HG02852 (cell line): ENCODE measurements at regions not wholly inside any gene's neighbourhood (a gene's known extent, or its start where the extent isn't known, plus 50 kb on each side); places are given as distances from the start of the nearest gene placed in this dataset.

Experiments
- ATAC-seq: cut with Tn5 transposase; IDR thresholded peaks from one replicate; pipeline ENCODE4 v1.9.1; 2021; ENCODE audit warnings: mild to moderate bottlenecking, moderate library complexity; ENCODE audit not compliant: unreplicated experiment

DNA sequence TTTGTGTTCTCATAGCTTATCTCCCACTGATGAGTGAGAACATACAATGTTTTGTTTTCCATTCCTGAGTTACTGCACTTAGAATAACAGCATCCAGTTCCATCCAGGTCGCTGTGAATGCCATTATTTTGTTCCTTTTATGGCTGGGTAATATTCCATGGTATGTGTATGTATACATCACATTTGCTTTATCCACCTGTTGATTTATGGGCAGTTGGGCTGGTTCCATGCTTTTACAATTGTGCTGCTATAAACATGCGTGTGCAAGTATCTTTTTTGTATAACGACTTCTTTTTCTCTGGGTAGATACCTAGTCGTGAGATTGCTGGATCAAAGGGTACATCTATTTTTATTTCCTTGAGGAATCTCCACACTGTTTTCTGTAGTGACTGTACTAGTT lies 74.8 kb downstream of the ZNF280B start:
- no peak for ATAC-seq
